ENCODE measurements at regions not wholly inside any gene's neighbourhood (a gene's known extent, or its start where the extent isn't known, plus 50 kb on each side); places are given as distances from the start of the nearest gene placed in this dataset.
A peak's percentile ranks its signal among the peaks of the same experiment; 100 is the strongest.
"Not testable (repeated sequence)": the region's sequence is repeated elsewhere in the genome, so short reads cannot be mapped to it uniquely, and the experiment has no call there.

GRCh38 chr2:176885001-176885643 lies 327.5 kb upstream of the HNRNPA3 start:
- no peak for DNase-seq

- no peak for DNase-seq
These were observed 326.9 kb upstream of the HNRNPA3 start for GRCh38 chr2:176885661-176886060.

GRCh38 chr2:176891105-176891504 lies 321.5 kb upstream of the HNRNPA3 start:
- DNase-seq = no peak

GRCh38 chr2:176891857-176892256 lies 320.7 kb upstream of the HNRNPA3 start:
- no peak for DNase-seq

GRCh38 chr2:176892676-176893226 lies 319.8 kb upstream of the HNRNPA3 start:
- DNase-seq = peak; percentile 93

- no peak for DNase-seq
These were observed 317.4 kb upstream of the HNRNPA3 start for GRCh38 chr2:176895158-176895557.

GRCh38 chr2:176902454-176902853 lies 310.1 kb upstream of the HNRNPA3 start:
- DNase-seq = no peak

GRCh38 chr2:176904053-176904452 lies 308.5 kb upstream of the HNRNPA3 start:
- not testable (repeated sequence) for DNase-seq

- no peak for DNase-seq
These were observed 305.3 kb upstream of the HNRNPA3 start for GRCh38 chr2:176907341-176907740.

- no peak for DNase-seq
These were observed 301.8 kb upstream of the HNRNPA3 start for GRCh38 chr2:176910828-176911227.

- DNase-seq = no peak
These were observed 298.6 kb upstream of the HNRNPA3 start for GRCh38 chr2:176913955-176914354.

GRCh38 chr2:176914371-176914770 lies 298.2 kb upstream of the HNRNPA3 start:
- no peak for DNase-seq

GRCh38 chr2:176922545-176922944 lies 290.0 kb upstream of the HNRNPA3 start:
- not testable (repeated sequence) for DNase-seq

- no peak for DNase-seq
These were observed 289.4 kb upstream of the HNRNPA3 start for GRCh38 chr2:176923205-176923604.

- no peak for DNase-seq
These were observed 287.6 kb upstream of the HNRNPA3 start for GRCh38 chr2:176924909-176925534.

GRCh38 chr2:176926453-176926852 lies 286.1 kb upstream of the HNRNPA3 start:
- DNase-seq = no peak

- not testable (repeated sequence) for DNase-seq
These were observed 283.2 kb upstream of the HNRNPA3 start for GRCh38 chr2:176929387-176929786.

- DNase-seq = no peak
These were observed 280.7 kb upstream of the HNRNPA3 start for GRCh38 chr2:176931588-176932563.

GRCh38 chr2:176934131-176934530 lies 278.5 kb upstream of the HNRNPA3 start:
- no peak for DNase-seq

- DNase-seq = no peak
These were observed 277.7 kb upstream of the HNRNPA3 start for GRCh38 chr2:176934869-176935415.

GRCh38 chr2:176935543-176936102 lies 277.0 kb upstream of the HNRNPA3 start:
- DNase-seq = no peak

- DNase-seq = no peak
These were observed 276.2 kb upstream of the HNRNPA3 start for GRCh38 chr2:176936410-176936809.

GRCh38 chr2:176944998-176945397 lies 267.6 kb upstream of the HNRNPA3 start:
- no peak for DNase-seq

Measured in DMS153 (cell line).